GM20431 (cell line): ENCODE measurements at regions not wholly inside any gene's neighbourhood (a gene's known extent, or its start where the extent isn't known, plus 50 kb on each side); places are given as distances from the start of the nearest gene placed in this dataset.
"Not testable (repeated sequence)": the region's sequence is repeated elsewhere in the genome, so short reads cannot be mapped to it uniquely, and the experiment has no call there.

Source experiments
- in situ Hi-C: fragments of 300-500 bp; cut with MseI, MboI; formaldehyde crosslinking; loops from one replicate; pipeline ENCODE4 v1.15.0; 2020; ENCODE audit warnings: low sequenced_read_pairs; ENCODE audit not compliant: unreplicated experiment

DNA sequence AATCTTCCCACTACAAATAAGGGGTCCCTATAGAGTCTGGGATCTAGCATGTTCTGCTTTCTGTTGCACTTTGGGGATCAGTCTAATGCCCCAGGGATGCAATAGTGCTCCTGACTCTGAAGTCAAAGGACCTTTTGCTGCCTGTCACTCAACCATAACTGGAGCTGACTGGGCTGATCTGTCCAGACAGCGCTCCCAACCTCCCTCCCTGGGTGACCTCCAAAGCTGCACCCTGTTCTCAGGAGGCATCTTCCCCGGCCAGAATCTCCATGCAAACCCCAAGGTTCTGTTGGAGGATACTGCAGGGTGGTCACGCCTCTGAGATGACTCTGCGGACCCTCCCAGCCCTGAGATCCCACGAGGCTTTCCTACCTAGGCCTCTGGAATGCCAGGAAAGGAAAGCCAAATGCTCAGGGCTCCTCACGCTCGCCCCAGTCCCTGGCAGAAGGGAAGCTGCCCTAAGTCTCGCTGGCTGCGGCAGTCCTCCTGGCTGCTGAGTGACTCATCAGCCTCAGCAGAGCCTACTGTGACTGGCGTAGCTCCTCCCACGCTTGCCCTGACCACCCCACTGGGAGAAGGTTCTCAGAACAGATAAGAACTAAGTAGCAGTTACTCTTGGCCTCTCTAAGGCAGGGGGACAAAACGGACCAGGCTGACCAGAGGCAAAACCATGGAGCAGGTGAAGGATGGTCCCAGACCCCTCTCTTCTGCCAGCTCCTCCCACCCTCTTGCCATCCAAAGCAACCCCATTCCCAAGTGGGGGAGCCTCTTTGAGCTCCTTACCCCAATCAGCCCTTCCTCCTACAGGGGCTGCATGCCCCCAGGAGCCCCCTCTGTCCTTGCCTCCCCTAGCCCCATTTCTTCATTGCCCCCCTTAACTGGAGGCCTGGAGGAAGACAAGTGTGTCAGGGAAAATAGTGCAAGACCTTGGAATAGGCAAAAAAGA lies 124.1 kb upstream of the TNRC6C start:
- in situ Hi-C loops: no loop called here

DNA sequence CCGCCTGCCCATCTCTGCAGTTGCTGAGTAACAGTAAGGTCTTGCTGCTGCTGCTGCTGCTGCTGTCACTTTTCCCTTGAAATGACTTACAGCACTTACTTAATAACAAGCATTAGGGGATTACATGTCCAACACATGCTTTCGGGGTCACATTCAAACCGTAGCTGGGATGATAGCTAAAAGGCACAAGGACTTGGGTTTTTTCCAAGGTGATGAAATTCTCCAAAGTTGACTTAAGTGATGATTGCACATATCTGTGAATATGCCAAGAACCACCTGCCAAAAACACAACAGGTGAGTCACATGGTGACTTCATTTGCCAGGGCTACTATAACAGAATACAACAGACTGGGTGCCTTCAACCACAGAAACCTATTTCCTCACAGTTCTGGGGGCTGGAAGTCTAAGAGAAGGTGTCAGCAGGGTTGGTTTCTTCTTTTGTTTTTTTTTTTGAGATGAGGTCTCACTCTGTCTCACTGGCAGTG lies 121.9 kb upstream of the TNRC6C start:
- in situ Hi-C loops: no loop called here

DNA sequence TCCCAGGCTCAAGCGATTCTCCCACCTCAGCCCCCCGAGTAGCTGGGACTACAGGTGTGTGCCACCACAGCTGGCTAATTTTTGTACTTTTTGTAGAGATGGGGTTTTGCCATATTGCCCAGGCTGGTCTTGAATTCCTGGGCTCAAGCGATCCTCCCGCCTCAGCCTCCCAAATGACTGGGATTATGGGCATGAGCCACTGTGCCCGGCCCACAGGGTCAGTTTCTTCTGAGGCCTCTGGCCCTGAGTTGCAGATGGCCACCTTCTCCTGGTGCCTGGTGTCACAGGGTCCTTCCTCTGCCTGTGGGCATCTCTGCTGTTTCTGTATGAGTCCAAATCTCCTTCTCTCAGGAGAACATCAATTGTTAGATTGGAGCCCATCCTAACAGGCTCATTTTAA lies 121.4 kb upstream of the TNRC6C start:
- in situ Hi-C loops: not testable (repeated sequence)

DNA sequence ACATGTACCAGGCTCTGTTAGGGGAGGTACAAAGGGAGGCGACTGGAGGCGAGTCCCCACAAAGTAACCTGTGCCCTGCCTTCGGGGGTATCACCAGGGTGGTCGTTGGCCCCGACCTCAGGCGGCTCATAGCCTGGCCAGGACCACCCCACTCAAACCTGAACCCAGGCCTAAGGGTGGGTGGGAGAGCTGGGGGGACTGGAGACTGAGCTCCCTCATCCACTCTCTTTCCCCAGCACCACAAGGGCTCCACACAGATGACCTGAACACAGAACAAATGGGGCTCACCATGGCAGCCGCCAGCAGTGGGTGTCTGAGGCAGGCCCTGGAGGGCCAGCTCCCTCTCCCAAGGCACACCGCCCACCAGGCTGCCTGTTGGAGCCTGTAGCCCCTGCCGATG lies 120.6 kb upstream of the TNRC6C start:
- in situ Hi-C loops: no loop called here

DNA sequence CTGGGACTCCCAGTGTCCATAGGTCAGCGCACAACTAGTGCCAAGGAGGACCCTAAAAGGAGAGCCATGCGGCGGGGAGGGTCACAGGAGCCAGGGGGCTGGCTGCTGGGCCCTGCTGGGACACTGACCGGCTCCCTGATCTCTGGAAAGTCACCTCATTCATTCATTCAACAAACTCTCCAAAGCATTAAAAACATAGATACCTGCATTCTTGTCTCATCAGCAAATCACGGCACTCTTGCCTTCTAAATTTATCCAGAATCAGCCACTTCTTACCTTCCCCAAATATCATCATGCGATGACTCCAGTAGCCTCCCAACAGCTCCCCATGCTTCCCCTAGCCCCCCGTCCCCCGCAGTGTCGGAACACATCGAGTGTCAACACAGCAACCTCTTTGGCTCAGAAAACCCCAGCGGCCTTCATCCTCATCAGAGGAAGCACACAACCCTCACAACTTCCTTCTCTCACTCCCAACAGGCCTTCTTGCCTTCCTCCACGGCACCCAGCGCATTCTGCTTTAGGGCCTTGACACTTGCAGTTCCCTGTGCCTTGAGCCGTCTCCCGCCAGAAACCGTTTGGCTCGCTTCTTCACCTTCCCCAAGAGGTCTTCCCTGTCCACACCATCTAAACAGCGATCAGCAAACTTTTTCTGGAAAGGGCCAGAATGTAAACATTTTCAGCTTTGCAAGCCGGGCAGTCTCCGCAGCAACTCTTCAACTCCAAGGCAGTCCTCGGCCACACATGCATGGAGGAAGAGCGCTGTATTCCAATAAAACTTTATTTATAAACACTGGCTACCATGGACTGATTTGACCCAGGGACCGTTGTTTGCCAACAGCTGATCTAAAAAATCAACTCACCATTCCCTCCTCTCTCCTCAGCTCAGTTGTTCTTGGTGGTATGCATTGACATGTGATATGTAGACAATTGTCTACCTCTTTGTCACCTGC lies 119.5 kb upstream of the TNRC6C start:
- in situ Hi-C loops: no loop called here

DNA sequence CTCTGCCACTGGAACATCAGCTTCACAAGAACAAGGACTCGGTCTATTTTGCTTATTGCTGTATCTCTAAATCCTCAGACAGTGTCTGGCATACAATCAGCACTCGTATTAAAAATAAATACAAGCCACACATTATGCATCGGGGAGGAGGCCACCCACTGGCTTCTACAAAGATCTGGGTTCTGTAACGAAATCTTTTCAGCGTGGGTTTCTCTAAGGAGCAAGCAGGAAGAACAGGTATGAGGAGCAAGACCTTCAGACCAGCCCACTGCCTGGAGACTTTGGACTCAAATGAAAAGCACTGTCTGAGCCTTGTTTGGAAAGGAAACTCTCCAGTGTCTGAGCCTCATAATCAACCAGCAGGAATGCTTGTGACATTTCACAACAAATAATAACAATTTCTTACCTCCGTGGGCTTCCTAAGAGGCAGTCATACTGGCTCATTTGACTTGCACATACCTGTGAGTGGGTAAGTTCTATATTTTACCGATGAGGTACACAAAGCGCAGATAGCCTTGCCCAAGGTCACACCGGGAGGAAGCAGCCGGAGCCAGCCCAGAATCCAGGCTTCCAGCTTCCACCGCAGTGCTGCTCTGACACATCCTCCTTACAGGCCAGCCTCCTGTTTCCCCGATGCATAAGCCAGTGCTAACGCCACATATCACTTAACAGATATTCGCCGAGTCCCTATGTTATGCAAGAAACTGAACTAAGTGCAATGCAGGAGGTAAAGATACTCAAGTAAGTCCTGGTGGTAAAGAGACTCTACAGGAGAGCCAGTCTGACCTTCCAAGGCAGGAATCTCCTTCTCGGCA lies 118.6 kb upstream of the TNRC6C start:
- in situ Hi-C loops: no loop called here

DNA sequence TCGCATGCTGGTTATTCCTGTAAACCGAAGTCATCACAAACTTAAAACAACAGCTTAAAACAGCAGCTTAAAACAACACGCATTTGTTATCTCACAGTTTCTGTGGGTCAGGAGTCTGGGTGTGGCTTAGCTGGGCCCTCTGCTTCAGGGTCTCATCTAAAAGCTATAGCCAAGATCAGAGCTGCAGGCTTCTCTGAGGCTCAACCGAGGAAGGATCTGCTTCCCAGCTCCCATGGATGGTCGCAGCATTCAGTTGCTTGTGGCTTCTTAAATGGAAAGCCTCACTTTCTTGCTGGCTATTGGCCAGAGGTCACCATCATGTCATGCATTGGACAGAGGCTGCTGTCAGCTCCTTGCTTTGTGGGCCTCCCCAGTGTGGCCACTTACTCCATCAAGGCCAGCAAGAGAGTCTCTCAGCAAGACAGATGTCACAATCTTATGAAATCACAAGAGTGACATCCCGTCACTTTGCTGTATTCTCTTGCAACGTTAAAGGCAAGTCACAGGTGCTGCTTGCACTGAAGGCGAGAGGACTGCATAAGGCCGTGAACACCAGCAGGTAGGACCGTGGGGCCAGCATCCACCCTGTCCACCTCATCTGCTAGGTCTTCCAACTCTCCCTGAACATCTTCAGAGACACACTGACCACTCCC lies 117.9 kb upstream of the TNRC6C start:
- in situ Hi-C loops: no loop called here

DNA sequence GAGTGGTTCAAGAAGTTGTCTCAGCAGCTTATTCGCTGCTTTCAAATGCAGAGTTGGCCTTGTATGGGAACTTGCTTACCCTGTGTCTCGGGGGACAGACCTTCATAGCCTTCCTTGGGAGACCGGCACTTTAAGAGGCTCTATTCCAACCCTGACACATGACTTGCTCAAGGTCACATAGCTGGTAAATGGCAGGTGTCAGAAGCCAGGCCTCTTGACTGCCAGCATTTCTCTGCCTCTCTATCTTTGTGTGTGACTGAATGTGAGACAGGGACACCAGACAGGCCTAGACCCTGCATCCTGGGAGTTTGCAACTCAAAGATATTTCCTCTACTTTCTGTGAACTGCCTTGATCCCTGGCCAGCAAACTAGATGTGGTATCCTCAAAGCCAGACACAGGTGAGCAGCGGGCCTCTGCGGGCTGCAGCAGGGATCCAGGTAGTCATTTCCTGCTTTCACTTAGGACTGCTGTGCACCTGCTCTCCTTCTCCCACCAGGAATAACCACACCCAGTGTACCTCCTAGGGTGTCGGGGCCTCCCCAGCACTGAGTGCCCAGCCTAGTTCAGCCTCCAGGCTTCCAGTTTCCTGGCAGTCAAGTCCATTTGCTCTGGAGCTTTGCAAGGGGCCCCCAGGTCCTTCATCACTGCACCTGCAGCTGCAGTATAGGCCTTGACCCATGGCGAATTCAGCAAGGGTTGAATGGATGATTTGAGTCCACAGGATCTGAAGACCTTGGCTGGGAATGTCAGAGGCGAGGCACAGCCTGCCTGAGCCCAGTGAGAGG lies 116.6 kb upstream of the TNRC6C start:
- in situ Hi-C loops: no loop called here

DNA sequence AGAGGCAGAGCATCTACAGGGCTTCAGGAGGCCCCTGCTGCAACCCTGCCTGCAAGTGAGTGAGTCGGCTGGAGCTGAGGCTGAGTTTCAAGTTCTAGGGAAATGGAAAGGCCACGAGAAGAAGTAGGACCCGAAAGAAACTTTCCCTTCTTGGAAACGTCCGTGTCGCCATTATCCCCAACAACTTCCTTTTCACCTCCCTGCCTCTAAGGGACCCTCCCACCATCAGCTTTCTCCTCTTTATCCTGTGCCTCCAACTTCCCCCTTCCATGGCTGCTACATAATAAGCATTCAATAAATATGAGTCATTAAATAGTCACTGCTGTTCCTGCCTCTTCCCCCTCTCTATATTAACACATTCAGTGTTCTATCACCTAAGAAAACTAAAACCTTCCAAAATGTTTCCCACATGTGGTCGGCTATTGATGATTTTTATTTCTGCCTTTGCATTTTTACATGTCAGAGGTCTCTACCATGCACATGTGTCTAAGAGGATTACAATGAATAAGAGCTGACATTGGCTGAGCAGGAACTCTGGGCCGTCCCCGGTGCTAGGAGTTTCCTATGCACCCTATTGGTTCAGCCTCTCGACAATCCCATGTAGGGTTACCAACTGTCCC lies 115.9 kb upstream of the TNRC6C start:
- in situ Hi-C loops: no loop called here

DNA sequence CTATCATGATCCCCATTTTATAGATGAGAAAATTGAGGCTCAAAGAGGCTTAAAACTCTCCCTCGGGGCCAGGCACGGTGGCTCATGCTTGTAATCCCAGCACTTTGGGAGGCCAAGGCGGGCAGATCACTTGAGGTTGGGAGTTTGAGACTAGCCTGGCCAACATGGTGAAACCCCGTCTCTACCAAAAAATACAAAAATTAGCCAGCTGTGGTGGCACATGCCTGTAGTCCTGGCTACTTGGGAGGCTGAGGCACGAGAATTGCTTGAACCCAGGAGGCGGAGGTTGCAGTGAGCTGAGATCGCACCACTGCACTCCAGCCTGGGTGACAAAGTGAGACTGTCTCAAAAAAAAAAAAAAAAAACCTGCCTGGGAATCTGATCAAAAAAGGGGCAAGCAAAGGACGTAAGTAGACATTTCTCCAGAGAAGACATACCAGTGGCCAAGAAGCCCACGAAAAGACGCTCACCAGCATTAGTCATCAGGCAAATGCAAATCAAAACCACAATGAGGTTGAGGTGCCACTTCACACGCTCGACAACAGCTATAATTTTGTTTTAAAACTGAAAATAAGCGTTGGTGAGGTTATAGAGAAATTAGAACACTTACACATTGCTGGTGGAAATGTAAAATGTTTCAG lies 115.1 kb upstream of the TNRC6C start:
- in situ Hi-C loops: not testable (repeated sequence)

DNA sequence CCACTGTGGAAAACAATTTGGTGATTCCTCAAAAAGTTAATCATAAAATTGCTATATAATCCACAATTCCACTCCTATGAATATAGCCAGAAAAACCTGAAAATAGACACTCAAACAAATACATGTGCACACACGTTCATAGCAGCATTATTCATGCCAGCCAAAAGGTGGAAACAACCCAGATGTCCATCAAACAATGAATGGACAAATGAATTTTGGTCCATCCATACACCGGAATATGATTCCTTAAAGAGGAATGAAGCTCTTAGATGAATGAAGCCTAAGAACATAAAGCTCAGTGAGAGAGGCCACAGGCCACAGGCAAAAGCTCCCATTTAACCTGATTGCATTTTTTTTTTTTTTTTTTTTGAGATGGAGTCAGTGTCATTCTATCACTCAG lies 114.6 kb upstream of the TNRC6C start:
- in situ Hi-C loops: no loop called here

DNA sequence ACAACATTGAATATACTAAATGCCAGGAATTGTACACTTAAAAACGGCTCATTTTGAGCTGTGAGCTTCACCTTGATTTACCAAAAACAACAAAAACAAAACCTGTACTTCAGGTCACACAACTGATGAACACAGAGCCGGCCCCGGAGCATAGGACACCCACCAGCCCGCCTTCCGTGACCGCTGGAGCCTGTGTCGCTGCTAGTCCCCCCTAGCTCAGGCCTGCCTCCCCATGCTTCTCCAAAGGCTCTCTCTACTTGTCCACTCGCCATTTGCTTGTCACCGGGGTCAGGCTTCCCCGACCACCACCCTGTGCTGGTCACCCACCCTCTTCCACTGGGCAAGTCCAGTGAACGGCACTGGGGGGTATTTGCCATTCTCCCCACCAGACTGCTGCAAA lies 113.8 kb upstream of the TNRC6C start:
- in situ Hi-C loops: no loop called here

DNA sequence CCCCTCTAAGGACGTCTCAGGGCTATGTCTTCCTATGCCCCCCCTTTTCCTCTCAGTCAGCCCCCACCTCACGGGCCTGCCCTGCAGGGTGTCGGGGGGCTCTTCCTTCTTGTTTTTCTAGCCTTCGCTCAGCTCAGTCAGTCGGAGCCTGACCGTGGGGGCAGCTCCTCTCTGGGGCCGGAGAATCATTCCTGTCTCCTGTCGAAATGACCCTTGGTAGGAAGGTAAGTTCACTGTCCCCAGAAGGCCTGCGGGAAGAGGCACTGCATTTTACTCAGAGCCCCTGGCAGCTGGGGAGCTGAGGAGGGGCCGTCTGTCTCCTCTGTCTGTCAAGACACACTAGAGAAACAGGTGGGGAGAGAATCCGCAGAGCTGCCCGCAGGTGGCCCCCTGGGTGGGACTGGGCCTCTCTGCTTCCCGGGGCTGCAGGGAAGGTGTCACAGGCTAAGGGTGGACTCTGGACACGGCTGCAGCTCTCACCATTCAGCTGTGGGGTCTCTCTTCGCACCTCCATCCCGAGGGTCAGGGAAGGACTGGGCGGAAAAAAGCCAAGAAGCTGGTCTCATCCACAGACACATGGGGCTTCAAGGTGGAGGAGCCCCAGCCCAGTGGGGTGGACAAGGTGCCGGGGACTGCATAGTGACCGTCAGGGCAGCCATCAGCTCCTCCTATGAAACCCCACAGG lies 112.8 kb upstream of the TNRC6C start:
- in situ Hi-C loops: no loop called here

DNA sequence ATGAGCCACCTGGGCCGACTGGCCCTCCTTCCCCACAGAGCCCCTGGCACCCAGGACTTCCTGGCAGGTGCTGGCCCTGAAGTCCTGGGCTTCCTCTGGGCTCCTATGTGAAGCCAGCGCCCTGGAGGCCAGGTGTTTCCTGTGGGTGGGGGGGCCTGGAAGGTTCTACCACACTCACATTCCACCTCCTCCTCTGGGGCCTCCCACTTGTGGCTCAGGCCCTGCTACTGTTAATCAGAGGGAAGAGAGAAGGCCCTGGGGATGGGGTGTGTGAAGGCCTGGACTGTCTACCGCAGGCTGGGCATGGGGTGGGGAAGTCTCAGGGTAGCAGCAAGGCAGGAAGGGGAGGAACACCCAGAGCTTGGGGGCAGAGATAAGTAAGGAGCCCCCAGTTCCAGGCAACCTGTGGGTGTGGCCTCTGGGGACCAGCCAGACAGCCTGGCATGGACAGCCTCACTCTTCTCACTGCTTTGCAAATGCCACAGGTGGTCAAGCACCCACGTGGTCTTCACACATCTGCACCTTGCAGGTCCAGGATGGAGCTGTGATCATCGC lies 111.9 kb upstream of the TNRC6C start:
- in situ Hi-C loops: no loop called here

DNA sequence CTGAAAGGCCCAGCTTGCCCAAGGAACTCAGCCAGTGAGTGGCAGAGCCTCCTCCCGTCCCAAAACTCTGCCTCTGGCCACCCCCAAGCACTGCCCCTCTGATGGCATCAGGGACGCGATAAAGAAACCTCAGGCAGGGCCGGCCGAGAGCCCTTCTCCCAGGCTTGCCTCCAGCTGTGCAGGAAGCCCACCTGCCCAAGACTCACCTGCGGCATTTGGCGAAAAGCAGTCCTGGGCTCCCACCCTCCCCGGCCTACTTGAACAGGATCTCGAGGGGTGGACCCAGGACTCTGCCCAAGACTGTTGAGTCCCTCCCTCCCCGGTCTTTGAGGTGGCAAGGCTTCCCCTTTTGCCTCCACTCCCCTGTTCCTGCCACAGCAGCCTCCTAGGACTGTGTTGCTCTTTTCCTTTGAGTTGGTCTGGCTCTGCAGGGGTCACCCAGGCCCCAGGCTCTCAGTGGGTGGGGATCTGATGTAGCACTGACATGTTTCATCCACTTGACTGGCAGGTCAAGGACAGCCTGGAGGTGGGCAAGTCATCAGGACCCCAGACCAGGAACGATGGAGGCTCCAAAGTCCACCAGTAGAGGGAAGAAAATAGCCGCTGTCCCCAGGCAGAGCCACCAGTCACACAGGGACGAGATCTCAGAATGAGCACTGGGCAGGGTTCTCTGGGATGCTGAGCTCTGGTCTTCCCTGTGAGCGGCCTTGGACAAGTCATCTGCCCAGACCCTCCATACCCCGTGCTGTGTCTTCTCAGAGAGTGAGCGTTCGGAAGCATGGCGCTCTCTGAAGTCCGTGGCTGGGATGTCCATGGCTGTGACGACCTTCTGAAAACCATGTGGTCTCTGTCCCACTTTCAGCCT lies 111.0 kb upstream of the TNRC6C start:
- in situ Hi-C loops: no loop called here

DNA sequence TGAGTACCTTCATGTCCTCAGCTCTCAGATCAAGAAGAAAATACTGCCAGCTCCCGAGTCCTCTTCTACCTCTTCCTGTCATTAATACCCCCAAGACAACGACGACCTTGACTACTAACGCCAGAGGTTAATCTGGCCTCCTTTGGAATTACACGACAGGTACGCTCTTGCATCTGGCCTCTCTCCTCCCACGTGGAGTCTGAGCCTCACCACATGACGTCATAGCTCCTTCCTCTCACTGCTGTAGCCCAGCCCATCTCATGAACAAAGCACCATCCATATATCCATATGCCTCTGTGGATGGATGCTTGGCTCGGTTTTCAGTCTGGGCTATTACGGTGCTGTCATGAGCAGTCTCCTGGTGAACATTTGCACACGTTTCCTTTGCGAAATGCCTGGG lies 110.2 kb upstream of the TNRC6C start:
- in situ Hi-C loops: no loop called here
